ENCODE measurements at regions not wholly inside any gene's neighbourhood (a gene's known extent, or its start where the extent isn't known, plus 50 kb on each side); places are given as distances from the start of the nearest gene placed in this dataset.
"Not testable (repeated sequence)": the region's sequence is repeated elsewhere in the genome, so short reads cannot be mapped to it uniquely, and the experiment has no call there.

DNA sequence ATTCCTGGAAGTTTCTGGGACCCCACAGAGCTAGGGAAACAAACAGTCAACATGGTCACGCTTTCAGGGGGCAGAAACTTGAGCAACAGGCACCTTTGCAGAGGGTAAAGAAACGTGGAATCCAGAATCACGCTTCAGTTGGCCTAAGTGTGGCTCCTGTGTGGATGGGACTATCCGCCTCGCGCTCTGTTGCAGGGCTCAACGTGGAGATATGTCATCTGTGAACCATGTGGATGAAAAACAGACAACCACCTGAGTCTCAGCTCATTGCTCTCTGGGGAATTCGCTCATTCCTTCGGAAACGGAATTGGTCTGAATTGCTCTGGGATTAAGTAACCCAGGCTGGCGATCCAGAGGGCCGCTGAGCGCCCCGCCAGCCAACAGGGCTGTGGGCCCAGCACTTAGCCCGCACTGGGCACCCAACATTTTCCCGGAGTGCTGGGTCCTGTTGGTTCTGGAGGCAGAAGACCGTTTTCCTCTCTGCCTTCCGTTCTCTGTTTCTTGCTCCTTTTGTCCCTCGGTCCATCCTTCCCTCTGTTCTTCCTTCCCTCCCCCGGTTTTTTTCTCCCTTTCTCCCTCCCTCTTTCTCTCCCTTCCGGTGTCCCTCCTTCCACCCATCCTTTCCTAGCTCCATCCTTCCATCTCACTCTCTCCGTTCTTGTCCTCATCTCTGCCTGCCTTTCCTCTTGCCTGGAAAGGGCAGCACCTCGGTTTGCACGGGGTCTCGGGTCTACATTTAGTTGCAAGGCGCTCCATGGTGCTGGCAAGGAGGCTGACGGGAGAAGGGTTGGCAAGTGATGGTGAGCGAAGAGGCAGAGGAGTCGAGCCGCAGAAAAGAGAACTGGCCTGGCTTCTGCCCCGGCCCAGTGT is 1379.8 kb upstream of the DEFB115 start:
- not testable (repeated sequence) for TF ChIP-seq EZH2phosphoT487 (IDR thresholded peaks at IDR 0.05; ENCODE audit: borderline replicate concordance, low read length)
- TF ChIP-seq, protein P1, sequence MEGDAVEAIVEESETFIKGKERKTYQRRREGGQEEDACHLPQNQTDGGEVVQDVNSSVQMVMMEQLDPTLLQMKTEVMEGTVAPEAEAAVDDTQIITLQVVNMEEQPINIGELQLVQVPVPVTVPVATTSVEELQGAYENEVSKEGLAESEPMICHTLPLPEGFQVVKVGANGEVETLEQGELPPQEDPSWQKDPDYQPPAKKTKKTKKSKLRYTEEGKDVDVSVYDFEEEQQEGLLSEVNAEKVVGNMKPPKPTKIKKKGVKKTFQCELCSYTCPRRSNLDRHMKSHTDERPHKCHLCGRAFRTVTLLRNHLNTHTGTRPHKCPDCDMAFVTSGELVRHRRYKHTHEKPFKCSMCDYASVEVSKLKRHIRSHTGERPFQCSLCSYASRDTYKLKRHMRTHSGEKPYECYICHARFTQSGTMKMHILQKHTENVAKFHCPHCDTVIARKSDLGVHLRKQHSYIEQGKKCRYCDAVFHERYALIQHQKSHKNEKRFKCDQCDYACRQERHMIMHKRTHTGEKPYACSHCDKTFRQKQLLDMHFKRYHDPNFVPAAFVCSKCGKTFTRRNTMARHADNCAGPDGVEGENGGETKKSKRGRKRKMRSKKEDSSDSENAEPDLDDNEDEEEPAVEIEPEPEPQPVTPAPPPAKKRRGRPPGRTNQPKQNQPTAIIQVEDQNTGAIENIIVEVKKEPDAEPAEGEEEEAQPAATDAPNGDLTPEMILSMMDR (IDR thresholded peaks at IDR 0.05; ENCODE audit: low read depth, low read length, poor library complexity, severe bottlenecking), result not testable (repeated sequence)
